Fibroblast of lung (primary cell): ENCODE measurements at regions not wholly inside any gene's neighbourhood (a gene's known extent, or its start where the extent isn't known, plus 50 kb on each side); places are given as distances from the start of the nearest gene placed in this dataset.

Experiments used
- CTCF ChIP-seq, 2 donors: IDR thresholded peaks in 1 of 2; conservative IDR thresholded peaks in 1 of 2; 1 replicate in 1 of 2; 2 replicates in 1 of 2; pipeline ENCODE4 v1.5.1; 2011 to 2012; ENCODE audit warnings: low read length in 2 of 2, control low read depth in 1 of 2, inconsistent platforms in 1 of 2, low read depth in 1 of 2, mild to moderate bottlenecking in 1 of 2
- EZH2 ChIP-seq: IDR thresholded peaks from 2 replicates; pipeline ENCODE4 v1.5.1; 2012; ENCODE audit warnings: low read length, control low read depth, mild to moderate bottlenecking; ENCODE audit errors: missing control alignments

GRCh38 chr3:73186741-73187140, 125.3 kb downstream of the EBLN2 start:
- no peak for TF ChIP-seq CTCF (conservative IDR thresholded peaks at IDR 0.05 in 1 of 2, IDR thresholded peaks at IDR 0.05 in 1 of 2; ENCODE audit: low read depth in 1 of 2, low read length in 2 of 2)
- no peak for TF ChIP-seq EZH2
